Esophagus muscularis mucosa (tissue), 4 donors: ENCODE measurements at regions not wholly inside any gene's neighbourhood (a gene's known extent, or its start where the extent isn't known, plus 50 kb on each side); places are given as distances from the start of the nearest gene placed in this dataset.
A peak's percentile ranks its signal among the peaks of the same experiment; 100 is the strongest.

Source experiments
- DNase-seq: peaks from one replicate; pipeline ENCODE4 v3.0.0-alpha.2; 2017; ENCODE audit errors: extremely low spot score
- H3K27ac ChIP-seq, 4 donors: fragments of 200-600 bp; sonication (generic); replicated peaks in 1 of 4; 1 replicate in 3 of 4; 2 replicates in 1 of 4; pipeline ENCODE4 v1.5.1; 2016 to 2019; ENCODE audit warnings: mild to moderate bottlenecking in 1 of 4
- H3K27me3 ChIP-seq, 4 donors: fragments of 200-600 bp; sonication (generic); one replicate each; pipeline versions ENCODE4 v1.5.1 to v1.6.0; 2016 to 2019
- H3K36me3 ChIP-seq, 4 donors: fragments of 200-600 bp; sonication (generic); one replicate each; pipeline ENCODE4 v1.5.1; 2016 to 2019
- H3K4me1 ChIP-seq, 4 donors: fragments of 200-600 bp; sonication (generic); one replicate each; pipeline ENCODE4 v1.5.1; 2016 to 2019
- H3K4me3 ChIP-seq, 4 donors: fragments of 200-600 bp; sonication (generic); 1 replicate in 2 of 4; 2 replicates in 2 of 4; pipeline ENCODE4 v1.5.1; 2016 to 2019; ENCODE audit warnings: mild to moderate bottlenecking in 4 of 4, moderate library complexity in 1 of 4
- H3K9me3 ChIP-seq, 4 donors: fragments of 200-600 bp; sonication (generic); 1 replicate in 3 of 4; 2 replicates in 1 of 4; pipeline ENCODE4 v1.5.1; 2016 to 2019
- EP300 ChIP-seq: sonication (generic); formaldehyde crosslinking; IDR thresholded peaks from one replicate; pipeline ENCODE4 v1.6.1; 2017; ENCODE audit warnings: antibody characterized with exemption
- POLR2A ChIP-seq: fragments of 450-650 bp; IDR thresholded peaks from one replicate; pipeline ENCODE4 v1.6.1; 2017; ENCODE audit warnings: antibody characterized with exemption, moderate library complexity, mild to moderate bottlenecking, low read depth
- POLR2AphosphoS5 ChIP-seq, 2 donors: sonication (generic); formaldehyde crosslinking; IDR thresholded peaks; one replicate each; pipeline ENCODE4 v1.6.1; 2017; ENCODE audit warnings: antibody characterized with exemption in 2 of 2
- WGBS: methylation state at CpG from one replicate; pipeline ENCODE4 v1.1.5; 2018; 5-methylcytosine and 5-hydroxymethylcytosine counted together
- intact Hi-C: fragments of 100-400 bp; cut with DNase I; formaldehyde crosslinking; loops from one replicate; pipeline ENCODE4 v1.15.1; 2023
- TF ChIP-seq, protein P1 (sequence below), 3 experiments: fragments of 200-600 bp in 2 of 3; fragments of 450-650 bp in 1 of 3; sonication (generic) in 2 of 3; IDR thresholded peaks; one replicate each; pipeline ENCODE4 v1.5.1; 2017 to 2019; ENCODE audit warnings: antibody characterized with exemption in 3 of 3, mild to moderate bottlenecking in 2 of 3, moderate library complexity in 1 of 3

DNA sequence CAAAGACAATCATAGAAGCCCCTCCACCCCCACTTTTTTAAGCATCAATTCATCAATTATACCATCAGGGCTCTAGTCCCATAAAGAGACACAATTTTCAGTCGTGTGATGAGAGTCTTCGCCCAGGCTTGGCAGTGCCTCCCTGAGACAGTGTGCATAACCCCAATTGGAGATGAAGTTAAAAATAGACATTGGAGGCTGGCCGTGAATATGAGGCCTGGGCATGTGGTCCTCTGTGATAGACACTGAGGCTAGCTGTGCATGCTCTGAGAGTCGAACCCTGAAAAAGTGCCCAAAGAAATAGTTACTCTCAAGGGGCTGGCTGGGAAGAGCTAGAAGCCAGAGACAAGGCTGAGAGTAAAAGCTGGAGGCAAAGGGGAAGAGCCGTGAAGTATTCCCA, 248.6 kb upstream of the NR4A3 start:
- H3K4me1 ChIP-seq, result peaks cover 0 to 11% (median 5%) of the 10 kb centered on the region in 4 donors
- H3K36me3 ChIP-seq, result no peaks in the 10 kb centered on the region
- no peak for DNase-seq
- no peaks in the 10 kb centered on the region for H3K9me3 ChIP-seq
- TF ChIP-seq POLR2A (no peak), EP300 (no peak), POLR2AphosphoS5 (IDR thresholded peaks at IDR 0.05) (no peak)
- TF ChIP-seq, protein P1, sequence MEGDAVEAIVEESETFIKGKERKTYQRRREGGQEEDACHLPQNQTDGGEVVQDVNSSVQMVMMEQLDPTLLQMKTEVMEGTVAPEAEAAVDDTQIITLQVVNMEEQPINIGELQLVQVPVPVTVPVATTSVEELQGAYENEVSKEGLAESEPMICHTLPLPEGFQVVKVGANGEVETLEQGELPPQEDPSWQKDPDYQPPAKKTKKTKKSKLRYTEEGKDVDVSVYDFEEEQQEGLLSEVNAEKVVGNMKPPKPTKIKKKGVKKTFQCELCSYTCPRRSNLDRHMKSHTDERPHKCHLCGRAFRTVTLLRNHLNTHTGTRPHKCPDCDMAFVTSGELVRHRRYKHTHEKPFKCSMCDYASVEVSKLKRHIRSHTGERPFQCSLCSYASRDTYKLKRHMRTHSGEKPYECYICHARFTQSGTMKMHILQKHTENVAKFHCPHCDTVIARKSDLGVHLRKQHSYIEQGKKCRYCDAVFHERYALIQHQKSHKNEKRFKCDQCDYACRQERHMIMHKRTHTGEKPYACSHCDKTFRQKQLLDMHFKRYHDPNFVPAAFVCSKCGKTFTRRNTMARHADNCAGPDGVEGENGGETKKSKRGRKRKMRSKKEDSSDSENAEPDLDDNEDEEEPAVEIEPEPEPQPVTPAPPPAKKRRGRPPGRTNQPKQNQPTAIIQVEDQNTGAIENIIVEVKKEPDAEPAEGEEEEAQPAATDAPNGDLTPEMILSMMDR (IDR thresholded peaks at IDR 0.05), result no peak
- WGBS, result 56% methylated on average over 5 of the region's 5 CpGs
- intact Hi-C loops, result no loop called here
- no peaks in the 10 kb centered on the region for H3K27me3 ChIP-seq
- no peak overlapping the region for H3K27ac ChIP-seq
- H3K4me3 ChIP-seq, result no peak overlapping the region

DNA sequence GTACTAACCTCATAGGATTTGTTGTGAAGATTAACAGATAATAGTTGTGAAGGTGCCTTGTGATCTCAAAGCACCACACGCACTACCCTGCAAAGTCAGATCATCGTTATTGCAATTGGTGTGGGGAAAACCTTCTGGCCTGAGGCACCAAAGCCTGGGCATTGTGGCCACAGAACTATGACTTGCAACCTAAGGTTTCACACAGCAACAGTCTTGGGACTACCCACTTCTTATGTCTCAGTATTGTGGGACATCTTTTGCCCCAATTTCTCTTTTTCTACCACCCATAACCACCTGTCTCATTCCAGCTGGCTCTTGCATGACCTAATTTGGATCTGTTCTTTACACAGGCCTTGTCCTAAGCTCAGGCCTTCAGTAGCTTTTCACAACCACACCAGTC, 247.8 kb upstream of the NR4A3 start:
- 93% methylated on average over 2 of the region's 2 CpGs for WGBS

DNA sequence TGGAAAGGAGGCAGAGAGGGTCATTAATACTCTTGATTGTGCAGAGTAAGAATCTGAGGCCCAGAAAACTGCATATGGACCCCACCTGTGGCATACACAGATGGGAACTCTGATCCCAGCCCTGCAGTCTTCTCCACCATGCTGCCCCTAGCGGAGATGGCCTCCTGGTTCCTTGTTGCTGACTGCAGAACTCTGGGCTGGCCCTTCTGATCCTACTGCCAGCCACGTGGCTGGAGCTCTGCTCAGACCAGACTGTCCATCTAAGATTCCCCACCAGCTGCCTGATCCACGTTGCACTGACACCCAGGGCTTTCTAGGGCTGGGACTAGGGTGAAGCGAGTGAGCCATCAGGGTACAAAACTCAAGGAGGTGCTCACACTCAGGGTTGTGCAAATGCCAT, 245.7 kb upstream of the NR4A3 start:
- Histone ChIP-seq H3K27me3 (no peaks in the 10 kb centered on the region), H3K4me1 (peaks cover 0 to 11% (median 5%) of the 10 kb centered on the region in 4 donors), H3K4me3 (no peak overlapping the region), H3K27ac (no peak overlapping the region), H3K36me3 (no peaks in the 10 kb centered on the region), H3K9me3 (no peaks in the 10 kb centered on the region)
- intact Hi-C loops, result no loop called here
- WGBS, result 92% methylated on average over 4 of the region's 4 CpGs
- DNase-seq, result peak; percentile 79
- TF ChIP-seq, protein P1 (IDR thresholded peaks at IDR 0.05), result no peak
- TF ChIP-seq POLR2A (no peak), EP300 (no peak), POLR2AphosphoS5 (IDR thresholded peaks at IDR 0.05) (no peak)

More for the DNA sequence above, 247.8 kb upstream of the NR4A3 start:
- TF ChIP-seq EP300, result no peak
- no peak for TF ChIP-seq POLR2A
- TF ChIP-seq, protein P1 (IDR thresholded peaks at IDR 0.05), result no peak
- no peak for TF ChIP-seq POLR2AphosphoS5 (IDR thresholded peaks at IDR 0.05)
- no peaks in the 10 kb centered on the region for H3K9me3 ChIP-seq
- H3K4me3 ChIP-seq, result no peak overlapping the region
- H3K27me3 ChIP-seq, result no peaks in the 10 kb centered on the region
- peaks cover 0 to 11% (median 5%) of the 10 kb centered on the region in 4 donors for H3K4me1 ChIP-seq
- DNase-seq, result no peak
- intact Hi-C loops, result no loop called here
- no peaks in the 10 kb centered on the region for H3K36me3 ChIP-seq
- H3K27ac ChIP-seq, result no peak overlapping the region

DNA sequence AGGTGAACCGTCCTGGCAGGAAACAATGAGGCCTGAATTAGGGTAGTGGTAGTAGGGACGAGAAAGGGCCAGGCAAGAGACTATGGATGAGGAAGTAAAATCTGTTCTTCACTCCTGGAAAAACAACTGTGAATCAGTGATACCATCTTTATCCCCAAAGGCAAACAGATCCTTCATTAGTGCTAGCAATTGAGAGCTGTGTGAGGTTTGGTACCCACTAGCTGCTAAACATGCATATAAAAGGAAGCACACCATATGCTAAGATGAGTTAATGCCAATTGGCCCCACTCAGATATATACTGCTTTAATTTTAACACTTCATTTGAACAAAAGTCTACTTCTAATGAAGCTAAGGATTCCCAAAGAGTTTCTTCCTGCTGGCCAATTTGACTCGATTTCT, 244.8 kb upstream of the NR4A3 start:
- no peaks in the 10 kb centered on the region for H3K36me3 ChIP-seq

DNA sequence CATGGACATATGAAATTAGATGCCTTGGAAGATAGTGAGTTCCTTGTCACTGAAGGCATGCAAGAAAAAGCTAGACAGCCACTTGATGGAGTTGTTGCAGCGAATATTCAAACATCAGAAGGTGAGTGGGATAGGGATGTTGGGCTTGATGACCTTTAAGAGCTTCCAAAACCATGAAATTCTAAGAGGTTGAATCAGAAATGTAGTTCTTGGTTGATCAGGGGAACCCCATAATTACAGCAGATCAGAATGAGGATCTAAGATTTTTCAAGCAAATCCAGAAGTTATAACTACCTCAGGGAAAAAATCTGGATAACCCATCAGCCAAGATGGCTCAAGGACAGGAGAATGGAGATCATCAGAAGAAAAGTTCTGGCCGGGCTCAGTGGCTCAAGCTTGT, 244.3 kb upstream of the NR4A3 start:
- H3K4me1 ChIP-seq, result peaks cover 0 to 9% (median 4%) of the 10 kb centered on the region in 4 donors
- no peak for DNase-seq
- H3K27me3 ChIP-seq, result no peaks in the 10 kb centered on the region
- 86% methylated on average over 2 of the region's 2 CpGs for WGBS
- intact Hi-C loops, result no loop called here
- no peak overlapping the region for H3K4me3 ChIP-seq
- no peak overlapping the region for H3K27ac ChIP-seq
- TF ChIP-seq POLR2A, result no peak
- TF ChIP-seq POLR2AphosphoS5 (IDR thresholded peaks at IDR 0.05), result no peak
- no peak for TF ChIP-seq EP300
- TF ChIP-seq, protein P1 (IDR thresholded peaks at IDR 0.05), result no peak
- no peaks in the 10 kb centered on the region for H3K9me3 ChIP-seq
- no peaks in the 10 kb centered on the region for H3K36me3 ChIP-seq

More for the DNA sequence above, 244.8 kb upstream of the NR4A3 start:
- Histone ChIP-seq H3K9me3 (no peaks in the 10 kb centered on the region), H3K4me1 (peaks cover 0 to 11% (median 5%) of the 10 kb centered on the region in 4 donors), H3K27ac (no peak overlapping the region), H3K27me3 (no peaks in the 10 kb centered on the region), H3K4me3 (no peak overlapping the region)
- no peak for TF ChIP-seq POLR2A
- TF ChIP-seq POLR2AphosphoS5 (IDR thresholded peaks at IDR 0.05), result no peak
- TF ChIP-seq, protein P1 (IDR thresholded peaks at IDR 0.05), result no peak
- no peak for TF ChIP-seq EP300
- intact Hi-C loops, result no loop called here
- 92% methylated on average over 3 of the region's 3 CpGs for WGBS
- peak; percentile 55 for DNase-seq
